DOHH2 (cell line): ENCODE measurements at regions not wholly inside any gene's neighbourhood (a gene's known extent, or its start where the extent isn't known, plus 50 kb on each side); places are given as distances from the start of the nearest gene placed in this dataset.

ENCODE experiments used
- CTCF ChIP-seq: fragments of 200-600 bp; sonication (generic); IDR thresholded peaks from one replicate; pipeline ENCODE4 v1.5.1; 2014; ENCODE audit warnings: antibody characterized with exemption, mild to moderate bottlenecking, low read depth, low read length; ENCODE audit not compliant: poor library complexity, severe bottlenecking
- EZH2phosphoT487 ChIP-seq: fragments of 200-600 bp; sonication (generic); IDR thresholded peaks from 2 replicates; pipeline ENCODE4 v1.6.1; 2017; ENCODE audit warnings: borderline replicate concordance, mild to moderate bottlenecking, antibody characterized with exemption, low read length, moderate library complexity, mixed read lengths

- TF ChIP-seq CTCF (no peak), EZH2phosphoT487 (no peak)
Observed at GRCh38 chr10:57023626-57024025, 662.6 kb upstream of the ZWINT start.
